Activated effector memory CD4-positive, alpha-beta T cell treated with Interleukin-2 at 50 U/mL for 16 hours (primary cell): ENCODE measurements at regions not wholly inside any gene's neighbourhood (a gene's known extent, or its start where the extent isn't known, plus 50 kb on each side); places are given as distances from the start of the nearest gene placed in this dataset.
"Not testable (repeated sequence)": the region's sequence is repeated elsewhere in the genome, so short reads cannot be mapped to it uniquely, and the experiment has no call there.

ENCODE experiments used
- DNase-seq: peaks from one replicate; pipeline ENCODE4 v3.0.0-alpha.2; 2020

- DNase-seq: not testable (repeated sequence)
Observed at GRCh38 chr7:25602730-25603426, 374.6 kb upstream of the NPVF start.

- DNase-seq: not testable (repeated sequence)
Observed at GRCh38 chr7:25603427-25603740, 375.1 kb upstream of the NPVF start.

DNA sequence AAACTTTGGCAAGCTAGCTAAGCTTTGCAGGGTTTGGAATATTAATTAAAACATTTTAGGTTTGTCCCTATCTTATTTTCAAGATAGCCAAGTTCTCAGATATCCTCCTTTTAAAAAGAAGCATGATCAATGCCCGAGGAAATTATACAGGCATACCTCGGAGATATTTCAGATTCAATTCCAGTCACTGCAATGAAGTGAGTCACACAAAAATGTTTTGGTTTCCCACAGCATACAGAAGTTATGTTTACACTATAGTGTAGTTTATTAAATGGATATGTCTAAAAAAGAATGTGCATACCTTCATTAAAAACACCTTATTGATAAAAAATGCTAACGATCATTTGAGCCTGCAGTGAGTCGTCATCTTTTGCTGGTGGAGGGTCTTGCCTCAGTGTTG is 382.9 kb upstream of the NPVF start:
- no peak for DNase-seq

DNA sequence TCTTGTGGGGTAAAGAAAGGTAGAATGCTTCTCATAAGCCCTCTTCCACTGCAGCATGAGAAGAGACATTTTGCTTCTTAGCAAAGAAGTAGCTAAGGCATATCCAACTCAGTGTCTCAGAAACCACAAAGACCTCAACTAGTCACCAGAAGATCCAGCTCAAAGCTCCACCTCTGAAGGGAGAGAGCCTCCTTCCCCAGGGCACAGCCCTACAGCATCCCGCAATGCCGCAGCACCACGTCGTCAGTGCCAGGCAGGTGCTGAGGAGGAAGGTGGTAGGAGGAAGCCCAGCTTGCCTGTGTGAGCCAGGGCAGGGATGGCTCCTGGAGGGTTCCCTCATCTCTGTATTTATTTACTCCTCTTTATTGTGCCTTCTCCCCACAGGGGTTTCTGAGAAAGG is 385.6 kb upstream of the NPVF start:
- DNase-seq: no peak

DNA sequence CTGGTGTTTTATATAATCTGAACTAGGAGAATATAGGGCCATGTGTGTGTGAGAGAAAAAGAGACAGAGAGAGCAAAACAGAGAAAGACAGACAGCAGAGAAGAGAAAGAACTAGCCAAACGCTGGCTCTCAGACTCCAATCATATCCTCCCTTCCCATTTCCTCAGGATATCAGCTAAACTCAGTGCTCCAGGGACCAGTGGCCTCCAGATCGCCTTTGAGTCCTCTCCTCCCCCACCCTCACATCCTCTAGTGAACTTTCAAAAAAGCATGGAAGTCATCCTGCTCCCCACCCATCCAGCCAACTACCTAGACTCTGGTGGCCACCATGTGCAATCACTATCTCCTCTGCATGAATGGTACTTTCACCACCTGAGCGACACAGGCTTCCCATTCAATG is 386.1 kb upstream of the NPVF start:
- DNase-seq: no peak

DNA sequence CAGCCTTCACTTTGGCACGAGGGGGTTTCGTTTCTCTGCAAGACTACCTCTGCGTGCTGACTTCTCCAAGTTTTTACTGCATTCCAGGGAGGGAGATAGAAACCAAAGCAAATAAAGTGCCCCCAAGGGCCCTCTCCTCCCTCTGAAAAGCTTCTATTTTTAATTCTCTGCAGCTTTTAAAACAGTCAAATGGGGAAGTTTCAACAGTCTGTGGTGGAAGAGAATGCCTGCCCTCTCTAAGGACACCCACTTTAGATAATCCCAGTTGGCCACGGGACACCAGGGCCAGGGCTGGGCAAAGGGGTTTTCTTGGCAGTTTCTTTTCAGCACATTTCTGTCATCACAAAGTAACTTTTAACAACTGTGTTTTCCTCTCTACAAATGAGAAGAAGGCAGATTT is 386.7 kb upstream of the NPVF start:
- no peak for DNase-seq

- no peak for DNase-seq
Observed at GRCh38 chr7:25615593-25615992, 387.3 kb upstream of the NPVF start.

DNA sequence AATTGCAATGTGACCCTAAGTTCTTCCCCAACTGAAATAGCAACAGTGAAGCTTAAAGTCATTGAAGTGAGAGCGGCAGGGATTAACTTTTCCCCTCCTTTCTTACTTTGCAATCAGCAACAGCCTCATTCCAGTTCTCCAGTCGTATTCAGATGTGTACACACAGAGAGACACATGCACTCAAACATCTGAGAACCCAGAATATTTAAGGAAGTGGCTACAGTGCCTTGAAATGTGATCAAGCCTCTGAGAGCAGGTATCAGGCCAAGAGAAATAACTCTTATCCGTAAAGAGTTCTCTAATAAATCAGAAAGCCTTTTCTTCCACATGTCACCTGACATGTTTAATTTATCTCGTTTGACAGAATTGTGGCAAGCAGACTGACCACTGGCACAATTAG is 388.9 kb upstream of the NPVF start:
- DNase-seq: no peak

DNA sequence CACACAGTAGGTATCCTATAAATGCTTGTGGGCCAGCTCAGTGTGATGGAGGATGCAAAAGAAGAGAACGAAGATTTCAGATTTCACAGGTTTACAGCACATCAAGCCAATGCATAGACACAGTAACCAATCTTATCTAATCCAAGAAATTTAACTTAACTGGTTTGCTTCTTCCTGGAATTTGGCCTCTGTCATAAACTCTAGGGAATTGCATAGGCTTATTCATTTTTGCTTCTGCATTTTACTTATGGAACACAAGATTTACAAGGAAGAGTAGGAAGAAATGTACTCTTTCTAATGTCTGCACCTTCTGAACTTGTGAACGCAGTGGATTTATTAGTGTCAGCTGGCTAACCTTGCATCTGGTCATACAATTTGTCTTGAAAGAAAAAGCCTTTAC is 389.4 kb upstream of the NPVF start:
- DNase-seq: no peak

DNA sequence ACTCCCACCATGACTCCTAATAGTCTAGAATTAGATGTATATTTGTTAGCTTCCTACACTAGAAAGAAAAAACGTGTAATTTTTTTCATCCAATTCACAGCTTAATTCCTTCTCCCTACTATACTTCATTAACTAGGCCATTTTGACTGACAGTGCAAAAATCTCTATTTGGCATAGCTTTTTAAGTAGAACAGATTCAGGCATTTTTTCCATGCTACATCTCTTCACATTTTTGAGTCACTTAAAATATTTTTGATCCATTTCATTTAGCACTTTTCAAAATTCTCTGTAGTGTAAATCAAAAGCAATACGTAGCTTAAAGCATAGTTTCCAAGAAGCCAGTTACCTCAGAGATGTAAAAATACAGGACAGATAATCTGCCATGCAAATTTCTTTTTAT is 391.1 kb upstream of the NPVF start:
- no peak for DNase-seq

- no peak for DNase-seq
Observed at GRCh38 chr7:25619963-25620799, 391.9 kb upstream of the NPVF start.

GRCh38 chr7:25621993-25622392 is 393.7 kb upstream of the NPVF start:
- DNase-seq: no peak

GRCh38 chr7:25622695-25623094 is 394.4 kb upstream of the NPVF start:
- no peak for DNase-seq

GRCh38 chr7:25624051-25624450 is 395.8 kb upstream of the NPVF start:
- no peak for DNase-seq

DNA sequence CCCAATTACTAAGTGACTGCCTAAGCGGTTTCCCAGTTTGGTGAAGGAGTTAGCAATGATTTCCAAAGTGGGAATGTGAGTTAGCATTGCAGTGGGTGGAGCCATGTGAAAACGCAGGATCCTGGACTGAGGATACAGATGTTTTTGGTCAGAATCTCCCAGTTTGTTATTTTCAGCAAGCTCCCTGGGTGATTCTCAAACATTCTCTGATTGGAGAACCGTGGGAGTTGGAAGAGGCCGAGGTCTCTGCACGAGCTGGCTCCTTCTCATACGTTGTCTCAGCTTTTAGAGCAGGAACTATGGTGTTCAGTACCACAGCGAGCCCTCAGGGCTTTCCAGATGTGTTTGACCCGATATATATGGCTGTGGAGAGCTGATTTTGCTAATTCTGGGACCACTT is 396.5 kb upstream of the NPVF start:
- no peak for DNase-seq

GRCh38 chr7:25625306-25625992 is 397.2 kb upstream of the NPVF start:
- no peak for DNase-seq

GRCh38 chr7:25626451-25627131 is 398.3 kb upstream of the NPVF start:
- no peak for DNase-seq

DNA sequence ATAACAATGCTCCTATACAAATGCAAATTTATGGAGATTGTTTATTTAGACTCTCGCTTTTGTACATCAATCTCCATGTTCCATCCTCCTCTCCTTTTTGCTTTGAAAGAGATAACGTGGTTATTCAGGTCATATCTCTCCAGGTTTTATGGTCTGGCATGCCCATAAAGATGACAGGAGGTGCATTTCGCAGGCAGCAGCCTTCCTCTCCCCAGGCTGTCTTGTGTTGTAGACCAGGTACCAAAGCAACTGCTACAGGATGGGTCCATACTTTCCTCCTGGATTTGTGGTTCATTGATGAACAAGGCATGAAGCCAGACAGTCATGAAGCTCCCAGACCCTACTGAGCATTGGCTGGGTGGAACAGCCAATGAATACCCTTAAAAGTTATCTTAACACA is 400.2 kb upstream of the NPVF start:
- DNase-seq: no peak

DNA sequence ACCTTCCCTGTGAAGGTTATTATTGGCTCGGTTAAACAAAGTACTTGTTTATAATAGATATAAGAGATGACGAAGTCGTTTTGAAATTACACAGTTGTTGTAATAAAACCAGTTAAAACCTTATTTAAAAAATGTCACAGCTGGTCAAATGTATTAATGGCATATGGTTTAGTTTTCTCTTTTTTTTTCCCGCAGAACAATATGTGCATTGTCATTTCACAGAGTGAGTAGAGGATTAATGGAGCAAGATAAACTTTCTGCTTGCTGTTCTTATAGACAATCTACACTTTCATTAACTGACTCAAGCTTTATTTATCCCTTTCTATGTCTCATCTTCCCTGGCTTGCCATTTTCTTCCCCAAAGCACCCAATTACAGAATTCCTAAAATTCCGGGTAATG is 404.3 kb upstream of the NPVF start:
- DNase-seq: no peak

GRCh38 chr7:25633426-25634036 is 405.2 kb upstream of the NPVF start:
- DNase-seq: no peak

- no peak for DNase-seq
Observed at GRCh38 chr7:25636168-25636567, 407.9 kb upstream of the NPVF start.

DNA sequence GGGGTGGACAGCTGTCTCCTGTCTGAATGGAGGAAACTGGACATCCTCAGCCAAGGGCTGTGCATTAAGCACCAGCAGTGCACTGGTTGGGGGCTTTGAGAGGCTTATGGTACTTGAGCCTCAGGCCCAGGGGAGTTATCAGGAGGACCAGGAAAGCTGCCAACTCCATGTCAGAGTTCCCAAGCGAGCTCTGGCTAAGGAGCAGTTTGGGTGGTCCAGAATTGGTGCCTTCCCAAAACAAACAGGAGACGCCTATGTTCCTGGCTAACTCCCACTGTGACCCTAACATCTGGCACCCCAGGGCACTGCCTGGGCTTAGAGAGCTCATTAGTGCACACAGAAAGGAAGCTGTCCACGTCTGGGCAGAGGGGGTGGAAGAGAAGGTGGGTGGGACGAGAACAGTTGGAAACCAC is 408.6 kb upstream of the NPVF start:
- no peak for DNase-seq

GRCh38 chr7:25638068-25638467 is 409.8 kb upstream of the NPVF start:
- no peak for DNase-seq
